ENCODE measurements at regions not wholly inside any gene's neighbourhood (a gene's known extent, or its start where the extent isn't known, plus 50 kb on each side); places are given as distances from the start of the nearest gene placed in this dataset.

GRCh38 chr4:151906438-151906837 lies 145.6 kb upstream of the GATB start:
- TF ChIP-seq, protein P1, sequence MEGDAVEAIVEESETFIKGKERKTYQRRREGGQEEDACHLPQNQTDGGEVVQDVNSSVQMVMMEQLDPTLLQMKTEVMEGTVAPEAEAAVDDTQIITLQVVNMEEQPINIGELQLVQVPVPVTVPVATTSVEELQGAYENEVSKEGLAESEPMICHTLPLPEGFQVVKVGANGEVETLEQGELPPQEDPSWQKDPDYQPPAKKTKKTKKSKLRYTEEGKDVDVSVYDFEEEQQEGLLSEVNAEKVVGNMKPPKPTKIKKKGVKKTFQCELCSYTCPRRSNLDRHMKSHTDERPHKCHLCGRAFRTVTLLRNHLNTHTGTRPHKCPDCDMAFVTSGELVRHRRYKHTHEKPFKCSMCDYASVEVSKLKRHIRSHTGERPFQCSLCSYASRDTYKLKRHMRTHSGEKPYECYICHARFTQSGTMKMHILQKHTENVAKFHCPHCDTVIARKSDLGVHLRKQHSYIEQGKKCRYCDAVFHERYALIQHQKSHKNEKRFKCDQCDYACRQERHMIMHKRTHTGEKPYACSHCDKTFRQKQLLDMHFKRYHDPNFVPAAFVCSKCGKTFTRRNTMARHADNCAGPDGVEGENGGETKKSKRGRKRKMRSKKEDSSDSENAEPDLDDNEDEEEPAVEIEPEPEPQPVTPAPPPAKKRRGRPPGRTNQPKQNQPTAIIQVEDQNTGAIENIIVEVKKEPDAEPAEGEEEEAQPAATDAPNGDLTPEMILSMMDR (IDR thresholded peaks at IDR 0.05), result no peak
- no peak for TF ChIP-seq EZH2 (IDR thresholded peaks at IDR 0.05; ENCODE audit: borderline replicate concordance, insufficient read depth, low read depth, low read length, poor library complexity, severe bottlenecking)

Data from B cell (primary cell).